Ovary (tissue), 3 donors: ENCODE measurements at regions not wholly inside any gene's neighbourhood (a gene's known extent, or its start where the extent isn't known, plus 50 kb on each side); places are given as distances from the start of the nearest gene placed in this dataset.

Experiments used
- POLR2A ChIP-seq: fragments of 450-650 bp; IDR thresholded peaks from one replicate; pipeline ENCODE4 v1.6.1; 2017; ENCODE audit warnings: antibody characterized with exemption, mild to moderate bottlenecking, moderate library complexity
- TF ChIP-seq, protein P1 (sequence below), 3 donors: fragments of 450-650 bp in 2 of 3; fragments of 200-600 bp in 1 of 3; IDR thresholded peaks; one replicate each; pipeline versions ENCODE4 v1.5.1 to v1.8.0; 2016 to 2022; ENCODE audit warnings: antibody characterized with exemption in 3 of 3, mild to moderate bottlenecking in 1 of 3
- donor health status: DM: no; HTN: no; CAD: no.

- TF ChIP-seq, protein P1, sequence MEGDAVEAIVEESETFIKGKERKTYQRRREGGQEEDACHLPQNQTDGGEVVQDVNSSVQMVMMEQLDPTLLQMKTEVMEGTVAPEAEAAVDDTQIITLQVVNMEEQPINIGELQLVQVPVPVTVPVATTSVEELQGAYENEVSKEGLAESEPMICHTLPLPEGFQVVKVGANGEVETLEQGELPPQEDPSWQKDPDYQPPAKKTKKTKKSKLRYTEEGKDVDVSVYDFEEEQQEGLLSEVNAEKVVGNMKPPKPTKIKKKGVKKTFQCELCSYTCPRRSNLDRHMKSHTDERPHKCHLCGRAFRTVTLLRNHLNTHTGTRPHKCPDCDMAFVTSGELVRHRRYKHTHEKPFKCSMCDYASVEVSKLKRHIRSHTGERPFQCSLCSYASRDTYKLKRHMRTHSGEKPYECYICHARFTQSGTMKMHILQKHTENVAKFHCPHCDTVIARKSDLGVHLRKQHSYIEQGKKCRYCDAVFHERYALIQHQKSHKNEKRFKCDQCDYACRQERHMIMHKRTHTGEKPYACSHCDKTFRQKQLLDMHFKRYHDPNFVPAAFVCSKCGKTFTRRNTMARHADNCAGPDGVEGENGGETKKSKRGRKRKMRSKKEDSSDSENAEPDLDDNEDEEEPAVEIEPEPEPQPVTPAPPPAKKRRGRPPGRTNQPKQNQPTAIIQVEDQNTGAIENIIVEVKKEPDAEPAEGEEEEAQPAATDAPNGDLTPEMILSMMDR (IDR thresholded peaks at IDR 0.05), result no peak
- no peak for TF ChIP-seq POLR2A
These were observed 144.7 kb downstream of the QDPR start for GRCh38 chr4:17367201-17367600.
